ENCODE measurements at regions not wholly inside any gene's neighbourhood (a gene's known extent, or its start where the extent isn't known, plus 50 kb on each side); places are given as distances from the start of the nearest gene placed in this dataset.
"Not testable (repeated sequence)": the region's sequence is repeated elsewhere in the genome, so short reads cannot be mapped to it uniquely, and the experiment has no call there.

DNA sequence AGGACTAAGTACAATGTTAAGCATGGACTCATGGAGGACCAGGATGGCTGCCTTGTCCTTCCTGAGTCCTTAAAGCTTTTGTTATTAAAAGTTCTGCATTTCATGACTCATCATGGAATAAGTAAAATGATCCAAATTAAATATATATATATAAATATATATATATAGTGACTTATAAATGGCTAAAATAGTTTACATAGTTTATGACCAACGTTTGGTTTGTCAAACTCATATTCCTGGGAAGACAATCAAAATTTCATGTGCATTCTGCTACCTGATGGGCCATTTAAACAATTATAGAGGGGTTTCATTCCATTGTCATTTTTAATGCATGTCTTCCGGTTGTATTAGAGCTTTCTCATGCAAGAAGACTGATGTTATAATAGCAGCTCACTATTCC, 1190.7 kb downstream of the FSCB start:
- no peak for DNase-seq (ENCODE audit: low spot score)

DNA sequence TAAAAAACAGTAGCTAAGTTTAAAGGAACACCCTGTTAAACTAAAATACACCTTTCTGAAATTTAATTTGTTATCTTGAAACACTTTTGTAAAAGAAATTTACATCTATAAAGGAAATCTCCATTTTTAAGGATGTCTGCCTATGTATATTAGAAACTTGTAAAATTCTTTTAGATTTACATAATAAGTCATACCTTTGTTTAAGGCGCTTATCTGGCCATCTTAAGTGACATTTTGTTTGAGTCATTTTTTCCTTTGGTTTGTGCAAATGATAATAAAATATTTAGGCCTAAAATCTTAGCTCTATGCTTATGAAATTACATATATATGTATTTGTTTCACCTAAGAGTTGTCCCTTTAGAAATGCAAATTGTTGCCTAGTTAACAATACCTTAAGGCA, 1193.4 kb downstream of the FSCB start:
- DNase-seq (ENCODE audit: low spot score) = no peak

DNA sequence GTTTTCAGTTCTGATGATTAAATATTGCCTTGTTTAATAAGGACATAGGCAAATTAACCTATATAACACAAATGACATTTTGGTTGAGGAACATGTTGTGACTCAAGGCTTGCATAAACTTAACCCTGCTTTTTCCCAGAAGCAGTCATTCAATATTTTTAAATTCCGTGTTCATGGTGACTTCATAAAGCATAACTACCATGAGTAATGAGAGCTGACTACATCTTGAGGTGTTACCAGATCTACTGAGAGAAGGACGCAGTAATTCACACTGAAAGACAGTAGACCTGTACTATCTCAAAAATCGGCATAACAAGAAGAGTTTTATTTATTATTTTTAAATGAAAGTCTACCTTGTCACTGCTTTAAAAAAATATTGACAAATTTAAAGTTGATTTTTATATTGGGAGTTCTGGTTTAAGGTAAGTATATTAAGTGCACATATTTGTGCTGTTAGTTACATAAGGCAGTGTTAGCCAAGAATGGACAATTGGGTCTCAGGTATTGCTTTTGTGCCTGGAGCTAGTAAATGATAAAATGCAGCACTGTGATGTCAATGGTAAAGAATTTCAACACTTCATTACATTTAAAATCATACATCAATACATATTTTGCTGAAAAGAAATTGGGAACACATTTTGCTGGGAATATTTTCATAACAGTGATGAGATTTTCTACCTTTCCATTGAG, 1198.5 kb downstream of the FSCB start:
- DNase-seq (ENCODE audit: low spot score) = peak; percentile 6

DNA sequence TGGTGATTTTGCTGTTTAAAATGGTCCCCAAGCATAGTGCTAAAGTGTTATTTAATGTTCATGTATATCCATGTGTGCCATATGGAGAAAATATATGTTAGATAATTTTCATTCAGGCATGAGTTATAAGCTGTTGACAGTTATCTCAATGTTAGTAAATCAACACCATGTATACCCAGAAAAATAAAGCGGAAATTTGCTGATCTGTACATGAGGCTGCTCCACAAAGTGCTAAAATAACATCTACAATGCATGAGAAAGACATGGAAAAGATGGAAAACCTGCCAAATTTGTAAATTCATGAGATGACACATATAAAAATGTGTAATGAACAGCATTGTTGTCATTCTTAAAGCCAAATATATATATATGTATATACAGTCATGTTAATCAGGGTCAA, 1199.2 kb downstream of the FSCB start:
- DNase-seq (ENCODE audit: low spot score) = no peak

DNA sequence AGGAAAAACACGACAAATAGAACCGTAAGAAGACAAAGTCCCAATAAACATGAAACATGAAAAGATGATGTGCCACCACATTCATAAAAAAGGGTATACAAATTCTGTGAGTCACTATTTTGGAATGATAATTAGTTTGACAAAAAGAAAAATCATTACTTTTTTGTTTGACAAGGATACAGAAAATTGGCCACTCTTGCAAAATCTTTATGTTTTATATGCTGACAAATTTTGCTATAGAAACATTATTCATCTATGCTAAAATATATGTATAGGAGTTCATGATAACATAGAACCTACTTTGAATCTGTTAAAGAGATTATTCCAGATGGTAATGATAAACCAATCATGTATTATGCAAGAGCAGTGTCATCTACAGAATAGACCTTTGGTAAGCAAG, 1201.0 kb downstream of the FSCB start:
- no peak for DNase-seq (ENCODE audit: low spot score)

DNA sequence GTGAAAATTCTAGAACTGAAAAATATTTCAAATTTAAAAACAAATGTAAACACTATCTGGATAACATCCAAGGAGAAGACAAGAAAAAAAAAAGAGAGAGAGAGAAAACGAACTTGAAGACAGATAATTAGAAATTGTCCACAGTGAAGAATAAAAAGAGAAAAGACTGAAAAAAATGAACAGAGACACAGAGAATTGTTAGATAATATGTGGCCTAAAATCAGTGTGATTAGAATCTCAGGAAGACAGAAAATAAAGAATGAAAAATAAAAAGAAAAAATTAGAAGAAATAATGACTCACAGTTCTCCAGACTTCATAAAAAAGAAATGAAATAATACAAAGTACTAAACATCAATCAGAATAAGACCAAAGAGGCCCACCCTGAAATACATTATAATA, 1209.3 kb downstream of the FSCB start:
- no peak for DNase-seq (ENCODE audit: low spot score)

DNA sequence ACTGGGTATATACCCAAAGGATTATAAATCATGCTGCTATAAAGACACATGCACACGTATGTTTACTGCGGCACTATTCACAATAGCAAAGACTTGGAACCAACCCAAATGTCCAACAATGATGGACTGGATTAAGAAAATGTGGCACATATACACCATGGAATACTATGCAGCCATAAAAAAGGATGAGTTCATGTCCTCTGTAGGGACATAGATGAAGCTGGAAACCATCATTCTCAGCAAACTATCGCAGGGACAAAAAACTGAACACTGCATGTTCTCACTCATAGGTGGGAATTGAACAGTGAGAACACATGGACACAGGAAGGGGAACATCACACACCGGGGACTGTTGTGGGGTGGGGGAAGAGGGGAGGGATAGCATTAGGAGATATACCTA, 1211.0 kb downstream of the FSCB start:
- not testable (repeated sequence) for DNase-seq (ENCODE audit: low spot score)

DNA sequence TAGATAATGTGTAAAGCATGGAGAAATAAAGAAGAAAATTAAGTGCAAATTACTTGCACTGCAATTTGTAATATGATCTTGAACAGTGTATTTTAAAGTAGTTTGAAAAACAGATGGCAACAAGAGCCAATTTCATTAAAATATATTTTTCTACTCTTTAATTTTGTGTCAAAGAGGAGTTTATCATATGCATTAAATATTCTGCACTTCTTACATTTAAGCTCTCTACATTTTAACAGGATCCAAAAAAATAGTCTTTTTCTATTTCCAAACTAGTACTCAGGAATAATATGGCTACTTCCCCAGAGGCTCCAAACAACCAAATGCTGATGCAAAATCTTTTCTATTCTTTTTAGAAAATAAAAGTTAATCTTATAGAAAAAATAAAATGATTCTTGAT, 1221.5 kb downstream of the FSCB start:
- no peak for DNase-seq (ENCODE audit: low spot score)

DNA sequence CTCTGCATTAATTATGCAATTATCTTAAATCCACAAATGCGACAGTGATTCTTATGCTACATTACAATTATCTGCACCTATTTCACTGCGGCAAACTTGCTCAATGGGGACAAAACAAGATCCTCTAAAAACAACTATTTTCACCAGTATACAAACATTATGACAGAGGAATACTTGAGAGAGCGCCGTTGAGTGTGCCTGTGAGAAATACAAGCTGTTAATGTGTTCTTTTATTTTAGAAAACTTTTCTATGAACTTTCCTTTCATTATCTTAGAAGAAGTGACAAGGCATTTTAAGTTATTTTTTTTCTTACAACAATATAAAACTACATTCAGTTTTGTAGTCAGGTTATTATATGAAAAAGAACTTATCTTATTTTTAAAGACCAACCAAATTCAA, 1247.0 kb downstream of the FSCB start:
- DNase-seq (ENCODE audit: low spot score) = no peak

DNA sequence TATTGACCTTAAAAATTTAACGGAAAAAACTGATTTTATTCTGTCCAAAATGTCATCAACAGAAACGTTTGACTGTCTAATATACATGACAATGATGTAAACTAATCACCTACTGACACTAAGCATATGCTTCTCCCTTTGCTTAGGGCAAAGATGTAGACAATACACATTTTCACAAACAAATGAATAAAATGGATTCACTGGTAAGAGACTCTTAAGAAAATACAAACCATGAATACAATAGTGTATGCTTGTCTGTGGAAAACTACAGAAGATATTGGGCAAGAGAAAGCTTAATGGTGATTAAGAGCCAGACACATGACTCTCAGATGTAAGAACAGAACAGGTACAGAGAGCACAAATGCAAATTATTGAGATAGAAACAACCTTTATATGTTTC, 1248.7 kb downstream of the FSCB start:
- no peak for DNase-seq (ENCODE audit: low spot score)

DNA sequence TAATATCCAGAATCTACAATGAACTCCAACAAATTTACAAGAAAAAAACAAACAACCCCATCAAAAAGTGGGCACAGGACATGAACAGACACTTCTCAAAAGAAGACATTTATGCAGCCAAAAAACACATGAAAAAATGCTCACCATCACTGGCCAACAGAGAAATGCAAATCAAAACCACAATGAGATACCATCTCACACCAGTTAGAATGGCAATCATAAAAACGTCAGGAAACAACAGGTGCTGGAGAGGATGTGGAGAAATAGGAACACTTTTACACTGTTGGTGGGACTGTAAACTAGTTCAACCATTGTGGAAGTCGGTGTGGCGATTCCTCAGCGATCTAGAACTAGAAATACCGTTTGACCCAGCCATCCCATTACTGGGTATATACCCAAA, 1250.1 kb downstream of the FSCB start:
- DNase-seq (ENCODE audit: low spot score) = not testable (repeated sequence)

DNA sequence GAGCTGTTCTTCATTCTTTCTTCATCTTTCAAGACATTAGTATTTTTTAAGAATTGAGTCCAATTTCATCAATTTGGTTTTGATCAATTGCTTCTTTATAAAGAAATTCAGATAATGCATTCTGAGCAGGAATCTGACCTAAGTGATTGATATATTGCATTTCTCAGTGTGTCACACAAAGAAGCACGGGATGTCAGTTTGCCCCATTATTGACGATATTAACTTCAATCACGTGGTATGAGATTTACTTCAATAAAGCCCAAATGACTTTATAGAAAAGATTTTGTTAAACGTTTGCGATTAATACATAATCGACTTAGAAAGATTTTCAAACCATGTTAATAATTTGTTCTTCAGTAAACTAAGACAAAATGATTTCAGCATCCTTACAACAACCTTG, 1254.2 kb downstream of the FSCB start:
- no peak for DNase-seq (ENCODE audit: low spot score)

DNA sequence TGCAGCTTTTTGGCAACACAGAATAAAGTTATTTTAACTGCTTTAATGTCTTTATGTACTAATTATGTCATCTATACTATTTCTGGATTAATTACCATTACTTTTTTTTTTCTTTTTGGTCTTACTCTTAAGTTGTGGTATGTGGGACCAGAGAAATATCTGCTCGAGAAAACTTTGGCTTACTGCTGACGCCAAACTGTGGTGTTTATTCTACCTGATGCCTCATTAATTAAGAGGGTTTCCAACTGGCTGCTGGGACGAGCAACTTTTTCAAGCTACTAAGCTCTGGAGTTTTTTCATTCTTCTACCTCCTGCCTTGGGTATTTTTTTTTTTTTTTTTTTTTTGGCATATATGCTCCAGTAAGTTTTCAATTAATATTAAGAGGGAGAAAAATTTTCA, 1257.5 kb downstream of the FSCB start:
- no peak for DNase-seq (ENCODE audit: low spot score)

DNA sequence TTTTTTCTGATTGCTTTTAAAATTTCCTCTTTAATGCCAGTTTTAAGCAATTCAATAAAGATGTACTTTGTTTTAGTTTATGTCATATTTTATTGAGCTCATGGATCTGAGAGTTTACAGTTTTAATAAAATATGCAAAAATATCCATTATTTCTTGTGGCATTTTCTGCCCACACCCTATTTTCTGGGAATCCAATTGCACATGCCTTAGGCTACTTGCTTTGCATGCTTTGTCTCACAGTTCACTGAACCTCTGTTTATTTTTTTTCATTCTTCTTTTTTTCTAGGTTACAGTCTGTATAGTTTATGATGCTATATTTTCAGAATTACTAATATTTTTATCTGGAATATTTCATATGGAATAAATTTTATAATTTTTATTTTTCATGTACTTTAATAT, 1258.0 kb downstream of the FSCB start:
- no peak for DNase-seq (ENCODE audit: low spot score)

DNA sequence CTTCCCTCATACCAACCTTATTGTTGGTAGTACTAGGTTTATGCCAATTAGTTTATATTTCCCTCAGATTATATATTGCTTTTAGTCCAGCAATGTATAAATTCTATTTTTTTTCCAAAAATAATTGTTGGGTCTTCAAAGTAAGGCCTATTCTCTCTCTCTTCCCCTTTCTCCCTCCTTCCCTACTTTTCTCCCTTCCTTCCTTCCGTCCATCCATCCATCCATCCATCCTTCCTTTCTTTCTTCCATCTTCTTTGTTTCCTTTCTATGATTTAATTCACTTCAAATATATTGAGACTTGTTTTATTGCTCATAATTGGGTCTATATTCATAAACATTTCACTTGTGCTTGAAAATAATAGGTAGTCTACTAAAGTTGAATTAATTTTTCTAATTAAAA, 1259.2 kb downstream of the FSCB start:
- DNase-seq (ENCODE audit: low spot score) = no peak

DNA sequence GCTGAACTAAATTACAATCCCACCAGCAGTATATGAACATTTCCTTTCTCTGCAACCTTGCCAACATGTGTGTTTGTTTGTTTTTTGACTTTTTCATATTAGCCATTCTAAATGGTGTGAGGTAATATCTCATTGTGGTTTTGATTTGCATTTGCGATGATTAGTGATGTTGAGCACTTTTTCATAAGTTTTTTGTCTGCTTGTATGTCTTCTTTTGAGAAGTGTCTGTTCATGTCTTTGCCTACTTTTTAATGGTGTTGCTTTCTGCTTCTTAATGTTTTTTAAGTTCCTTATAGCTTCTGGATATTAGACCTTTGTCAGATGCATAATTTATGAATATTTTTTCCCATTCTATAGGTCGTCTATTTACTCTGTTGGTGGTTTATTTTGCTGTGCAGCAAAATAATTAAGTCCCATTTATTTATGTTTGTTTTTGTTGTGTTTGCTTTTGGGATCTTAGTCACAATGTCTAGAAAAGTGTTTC, 1262.9 kb downstream of the FSCB start:
- no peak for DNase-seq (ENCODE audit: low spot score)

DNA sequence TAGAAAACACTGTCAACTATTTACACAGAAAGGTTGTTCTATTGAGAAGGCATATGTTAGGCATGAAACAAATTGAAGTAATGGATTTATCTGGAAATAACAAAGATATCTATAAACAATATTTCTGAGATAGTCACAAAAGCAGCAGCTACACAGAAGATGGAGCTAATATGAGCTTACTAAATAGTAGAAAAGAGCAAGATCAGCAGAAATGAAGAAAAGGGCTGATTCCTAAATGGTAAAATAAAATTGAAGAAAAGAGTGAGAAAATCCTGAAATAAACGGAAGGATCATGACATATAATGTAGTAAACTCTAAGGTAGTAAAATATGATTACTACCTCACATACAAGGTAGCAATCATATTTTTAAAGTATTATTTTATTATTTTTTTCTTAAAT, 1263.9 kb downstream of the FSCB start:
- DNase-seq (ENCODE audit: low spot score) = no peak

DNA sequence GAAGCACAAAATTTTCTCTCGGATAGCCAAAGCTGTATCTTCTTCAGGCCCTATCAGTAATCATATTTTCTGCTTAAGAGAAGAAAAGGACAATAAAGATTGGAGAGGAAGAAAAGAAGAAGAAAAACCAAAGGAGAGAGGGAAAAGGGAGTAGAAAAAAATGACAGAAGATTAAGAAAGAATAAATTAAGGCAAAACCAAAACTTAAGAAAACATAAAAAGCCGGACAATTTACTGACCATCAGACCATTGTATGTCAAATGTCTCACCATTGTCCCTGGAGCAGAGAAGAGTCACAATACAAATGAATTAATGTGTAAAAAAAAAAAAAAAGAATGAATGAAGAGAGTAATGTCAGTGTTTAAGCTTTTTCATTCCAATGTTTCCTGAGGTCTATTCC, 1274.8 kb downstream of the FSCB start:
- DNase-seq (ENCODE audit: low spot score) = no peak

DNA sequence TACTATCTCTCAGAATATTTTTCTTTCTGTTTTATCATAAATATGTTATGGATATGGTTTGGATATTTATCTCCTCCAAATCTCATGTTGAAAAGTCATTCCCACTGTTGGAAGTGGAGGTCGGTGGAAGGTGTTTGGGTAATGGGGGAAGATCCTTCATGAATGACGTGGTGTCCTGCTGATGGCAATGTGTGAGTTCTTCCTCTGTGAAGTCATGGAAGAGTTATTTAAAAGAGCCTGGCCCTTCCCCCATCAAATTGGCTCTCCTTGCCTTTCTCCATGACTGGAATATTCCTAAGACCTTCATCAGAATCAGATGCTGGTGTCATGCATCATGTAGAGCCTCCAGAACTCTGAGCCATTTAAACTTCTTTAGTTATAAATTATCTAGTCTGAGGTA, 1291.6 kb downstream of the FSCB start:
- DNase-seq (ENCODE audit: low spot score) = no peak

DNA sequence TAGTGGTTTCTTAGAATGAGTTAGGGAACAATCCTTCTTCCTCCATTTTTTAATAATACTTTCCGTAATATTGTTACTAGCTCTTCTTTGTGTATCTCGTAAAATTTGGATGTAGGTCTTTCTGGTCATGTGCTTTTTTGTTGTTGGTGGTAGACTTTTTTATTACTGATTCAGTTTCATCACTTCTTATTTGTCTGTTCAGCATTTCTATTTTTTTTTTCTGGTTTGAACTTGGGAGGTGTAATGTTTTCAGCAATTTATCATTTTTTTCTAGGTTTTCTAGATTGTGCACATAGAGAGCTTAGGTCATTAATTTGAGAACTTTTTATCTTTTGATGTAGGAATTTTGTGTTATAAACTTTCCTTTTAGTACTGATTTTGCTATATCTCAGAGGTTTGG, 1299.9 kb downstream of the FSCB start:
- DNase-seq (ENCODE audit: low spot score) = no peak

DNA sequence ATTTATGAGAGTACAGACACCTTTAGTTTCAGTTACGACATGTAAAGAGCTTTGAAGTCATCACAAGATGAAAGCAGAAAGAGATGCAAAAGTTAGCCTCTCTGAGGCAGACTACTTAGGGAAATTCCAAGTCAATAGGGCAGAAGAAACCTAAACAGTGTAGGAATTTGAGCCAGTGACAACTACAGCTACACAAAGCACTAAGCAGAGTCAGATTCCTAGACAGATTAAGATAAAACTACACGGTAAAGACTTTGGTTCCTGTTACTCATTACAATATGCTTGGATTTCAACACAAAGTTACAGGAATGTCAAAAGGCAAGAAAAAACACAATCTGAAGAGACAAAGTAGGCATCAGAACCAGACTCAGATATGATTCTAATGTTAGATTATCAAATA, 1302.3 kb downstream of the FSCB start:
- peak; percentile 1 for DNase-seq (ENCODE audit: low spot score)

DNA sequence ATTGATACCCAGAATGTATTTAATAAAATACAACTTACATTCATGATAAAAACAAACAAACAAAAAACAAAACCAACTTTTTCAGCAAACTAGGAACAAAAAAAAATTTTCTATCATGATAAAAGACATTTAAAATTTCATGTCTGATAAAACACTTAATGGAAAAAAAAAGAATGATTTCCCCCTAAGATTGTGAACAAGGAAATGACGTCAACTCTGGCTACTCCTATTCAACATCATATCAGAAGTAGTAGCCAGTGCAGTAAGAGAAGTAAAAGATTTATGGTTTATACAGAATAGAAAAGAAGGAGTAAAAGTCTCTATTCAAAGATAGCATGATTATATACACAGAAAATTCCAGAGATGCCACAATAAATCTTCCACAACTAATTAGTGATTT, 1306.6 kb downstream of the FSCB start:
- DNase-seq (ENCODE audit: low spot score) = no peak

DNA sequence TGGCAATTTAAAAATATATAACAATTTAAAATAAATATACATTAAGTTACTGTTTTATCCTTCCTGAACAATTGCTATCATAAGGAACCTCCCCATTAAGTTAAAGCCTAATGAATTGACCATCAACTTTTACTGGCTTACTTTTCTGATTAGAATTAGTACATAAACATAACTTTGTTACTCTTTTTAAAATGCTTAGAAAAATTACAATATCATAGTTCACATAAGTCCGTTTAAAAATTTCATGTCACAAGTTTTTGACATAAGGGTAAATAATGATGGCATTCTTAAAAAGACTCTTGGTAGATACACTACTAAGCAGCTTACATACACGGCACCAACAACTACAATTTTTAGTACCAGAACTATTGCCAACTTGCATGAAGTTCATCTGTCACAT, 1308.6 kb downstream of the FSCB start:
- no peak for DNase-seq (ENCODE audit: low spot score)

DNA sequence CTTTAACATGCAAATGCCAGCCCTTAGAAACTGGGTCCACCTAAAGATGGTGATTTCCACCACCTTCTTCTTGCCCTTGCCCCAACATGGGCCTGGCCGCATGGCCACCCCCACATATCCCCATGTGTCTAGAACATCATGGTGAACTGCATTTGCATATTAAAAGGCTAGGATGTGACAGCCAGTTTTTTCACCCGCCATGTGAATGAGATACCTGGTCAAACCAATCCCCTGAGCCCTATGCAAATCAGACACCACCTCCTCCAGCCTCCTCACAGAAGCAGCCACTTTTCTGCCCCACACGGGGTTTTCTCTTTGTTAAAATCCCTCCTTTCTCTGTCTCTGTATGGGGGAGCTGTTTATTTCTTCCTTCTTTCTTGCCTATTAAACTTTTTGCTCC, 1322.5 kb downstream of the FSCB start:
- no peak for DNase-seq (ENCODE audit: low spot score)

All from umbilical cord (tissue), 1 donor.